Calu3 (cell line): ENCODE measurements at regions not wholly inside any gene's neighbourhood (a gene's known extent, or its start where the extent isn't known, plus 50 kb on each side); places are given as distances from the start of the nearest gene placed in this dataset.

Experiments used
- BruUV-seq: library from RNA; stranded (reverse); fragments of 400-500 nt; replicated peaks from 2 replicates; lab custom pipeline; 2021; lab: Mats Ljungman, UMichigan
- CTCF ChIA-PET: fragments of 300-600 bp; sonication (Branson Sonifier 250); formaldehyde crosslinking; loops from one replicate; lab custom pipeline; 2022; ENCODE audit warnings: antibody characterized with exemption; lab: Charles Lee
- DNase-seq: peaks from one replicate; pipeline ENCODE4 v3.0.0; 2022
- H3K27ac Mint-ChIP-seq: one replicate; pipeline ENCODE4 v1.8.0; 2022; ENCODE audit warnings: mixed read lengths; ENCODE audit not compliant: unreplicated experiment
- H3K27me3 Mint-ChIP-seq: one replicate; pipeline ENCODE4 v1.8.0; 2022; ENCODE audit warnings: mixed read lengths; ENCODE audit not compliant: unreplicated experiment
- H3K36me3 Mint-ChIP-seq: one replicate; pipeline ENCODE4 v1.8.0; 2022; ENCODE audit warnings: mild to moderate bottlenecking, moderate library complexity, mixed read lengths; ENCODE audit not compliant: insufficient read depth, unreplicated experiment
- H3K4me1 Mint-ChIP-seq: one replicate; pipeline ENCODE4 v1.8.0; 2022; ENCODE audit warnings: mild to moderate bottlenecking, low read depth, mixed read lengths; ENCODE audit not compliant: unreplicated experiment
- H3K4me3 Mint-ChIP-seq: one replicate; pipeline ENCODE4 v1.8.0; 2022; ENCODE audit warnings: mild to moderate bottlenecking, low read depth, moderate library complexity, mixed read lengths; ENCODE audit not compliant: unreplicated experiment
- H3K9me3 Mint-ChIP-seq: one replicate; pipeline ENCODE4 v1.8.0; 2022; ENCODE audit warnings: low read depth, mixed read lengths; ENCODE audit not compliant: unreplicated experiment
- intact Hi-C: fragments of 100-400 bp; cut with micrococcal nuclease; formaldehyde crosslinking; loops from one replicate; pipeline ENCODE4 v1.10.0; 2022; ENCODE audit not compliant: unreplicated experiment
- TF ChIP-seq, protein P1 (sequence below): fragments of 200-600 bp; IDR thresholded peaks from one replicate; pipeline ENCODE4 v1.8.0; 2022; ENCODE audit warnings: antibody characterized with exemption; ENCODE audit not compliant: unreplicated experiment

- intact Hi-C loops: loop anchor here (5.0 kb wide), 1 partner anchor 512 kb away; no protein-coding TSS in a partner anchor
- H3K36me3 Mint-ChIP-seq: no peaks in the 10 kb centered on the region
These were observed 118.0 kb upstream of the CD93 start for GRCh38 chr20:23203951-23204730.

DNA sequence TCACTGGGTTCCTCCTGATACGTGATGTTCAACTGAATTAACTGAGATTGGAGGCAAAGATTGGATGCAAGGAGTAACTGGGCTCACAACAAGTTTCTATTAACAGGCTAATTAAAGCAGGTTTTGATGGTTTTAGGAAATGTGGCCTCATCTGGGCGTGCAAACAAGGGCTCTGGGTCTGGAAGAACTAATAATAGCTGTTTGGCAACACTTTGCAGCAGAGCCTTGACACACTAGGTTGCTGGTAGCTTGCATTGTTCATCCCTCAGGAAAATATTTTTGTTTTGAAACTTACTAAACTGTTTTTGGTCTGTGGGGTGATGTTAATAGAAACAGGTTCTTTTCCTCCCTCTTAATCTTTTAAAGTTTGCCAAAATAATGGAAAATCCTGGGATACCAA is 117.2 kb upstream of the CD93 start:
- no peak for DNase-seq
- H3K4me1 Mint-ChIP-seq: no peaks in the 10 kb centered on the region
- TF ChIP-seq, protein P1, sequence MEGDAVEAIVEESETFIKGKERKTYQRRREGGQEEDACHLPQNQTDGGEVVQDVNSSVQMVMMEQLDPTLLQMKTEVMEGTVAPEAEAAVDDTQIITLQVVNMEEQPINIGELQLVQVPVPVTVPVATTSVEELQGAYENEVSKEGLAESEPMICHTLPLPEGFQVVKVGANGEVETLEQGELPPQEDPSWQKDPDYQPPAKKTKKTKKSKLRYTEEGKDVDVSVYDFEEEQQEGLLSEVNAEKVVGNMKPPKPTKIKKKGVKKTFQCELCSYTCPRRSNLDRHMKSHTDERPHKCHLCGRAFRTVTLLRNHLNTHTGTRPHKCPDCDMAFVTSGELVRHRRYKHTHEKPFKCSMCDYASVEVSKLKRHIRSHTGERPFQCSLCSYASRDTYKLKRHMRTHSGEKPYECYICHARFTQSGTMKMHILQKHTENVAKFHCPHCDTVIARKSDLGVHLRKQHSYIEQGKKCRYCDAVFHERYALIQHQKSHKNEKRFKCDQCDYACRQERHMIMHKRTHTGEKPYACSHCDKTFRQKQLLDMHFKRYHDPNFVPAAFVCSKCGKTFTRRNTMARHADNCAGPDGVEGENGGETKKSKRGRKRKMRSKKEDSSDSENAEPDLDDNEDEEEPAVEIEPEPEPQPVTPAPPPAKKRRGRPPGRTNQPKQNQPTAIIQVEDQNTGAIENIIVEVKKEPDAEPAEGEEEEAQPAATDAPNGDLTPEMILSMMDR: no peak
- H3K27ac Mint-ChIP-seq: no peak overlapping the region
- H3K36me3 Mint-ChIP-seq: no peaks in the 10 kb centered on the region
- intact Hi-C loops: loop anchor here (5.0 kb wide), 1 partner anchor 511 kb away; no protein-coding TSS in a partner anchor
- CTCF ChIA-PET: interaction anchor here (0.6 kb wide), 1 partner anchor 511 kb away, joined by 5 read pairs; no protein-coding TSS in a partner anchor
- no peak overlapping the region for H3K4me3 Mint-ChIP-seq
- H3K27me3 Mint-ChIP-seq: peaks cover 37% of the 10 kb centered on the region
- H3K9me3 Mint-ChIP-seq: no peaks in the 10 kb centered on the region
- no TSS peak for BruUV-seq

More at GRCh38 chr20:23203951-23204730, 118.0 kb upstream of the CD93 start:
- no peaks in the 10 kb centered on the region for H3K9me3 Mint-ChIP-seq
- H3K4me3 Mint-ChIP-seq: no peak overlapping the region
- DNase-seq: no peak
- no TSS peak for BruUV-seq
- TF ChIP-seq, protein P1: no peak
- H3K27me3 Mint-ChIP-seq: peaks cover 43% of the 10 kb centered on the region
- H3K4me1 Mint-ChIP-seq: no peaks in the 10 kb centered on the region
- H3K27ac Mint-ChIP-seq: no peak overlapping the region
- CTCF ChIA-PET: interaction anchor here (0.5 to 0.6 kb wide), 2 partner anchors 512 to 868 kb away, joined by 3 to 5 read pairs; no protein-coding TSS in a partner anchor

DNA sequence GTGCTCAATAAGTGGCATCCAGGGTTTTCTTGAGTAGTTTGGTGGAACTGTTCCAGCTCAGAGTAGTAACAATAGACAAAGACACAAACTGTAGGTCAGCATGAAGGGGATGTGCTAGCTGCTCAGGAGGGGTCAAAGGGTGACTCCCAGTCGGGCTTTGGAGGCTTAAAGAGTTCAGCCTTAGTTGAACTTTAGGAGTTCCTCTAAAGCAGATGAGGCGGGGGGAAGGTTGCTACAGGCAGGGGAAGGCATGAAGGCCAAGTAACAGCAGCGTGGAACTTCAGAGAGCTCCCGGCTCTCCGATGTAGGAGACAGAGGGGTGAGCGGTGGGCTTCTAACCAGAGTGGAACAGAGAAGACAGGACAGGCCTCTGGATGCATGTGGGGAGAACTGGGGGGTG is 115.5 kb upstream of the CD93 start:
- H3K27ac Mint-ChIP-seq: no peak overlapping the region
- no peaks in the 10 kb centered on the region for H3K36me3 Mint-ChIP-seq
- TF ChIP-seq, protein P1: no peak
- no peaks in the 10 kb centered on the region for H3K9me3 Mint-ChIP-seq
- H3K27me3 Mint-ChIP-seq: peaks cover 37% of the 10 kb centered on the region
- no peak for DNase-seq
- no TSS peak for BruUV-seq
- H3K4me1 Mint-ChIP-seq: no peaks in the 10 kb centered on the region
- H3K4me3 Mint-ChIP-seq: no peak overlapping the region
- intact Hi-C loops: loop anchor here (5.0 kb wide), 1 partner anchor 509 kb away; no protein-coding TSS in a partner anchor
- CTCF ChIA-PET: interaction anchor here (1.0 to 1.3 kb wide), 3 partner anchors 151 to 511 kb away, joined by 3 to 5 read pairs (median 4); no protein-coding TSS in a partner anchor

DNA sequence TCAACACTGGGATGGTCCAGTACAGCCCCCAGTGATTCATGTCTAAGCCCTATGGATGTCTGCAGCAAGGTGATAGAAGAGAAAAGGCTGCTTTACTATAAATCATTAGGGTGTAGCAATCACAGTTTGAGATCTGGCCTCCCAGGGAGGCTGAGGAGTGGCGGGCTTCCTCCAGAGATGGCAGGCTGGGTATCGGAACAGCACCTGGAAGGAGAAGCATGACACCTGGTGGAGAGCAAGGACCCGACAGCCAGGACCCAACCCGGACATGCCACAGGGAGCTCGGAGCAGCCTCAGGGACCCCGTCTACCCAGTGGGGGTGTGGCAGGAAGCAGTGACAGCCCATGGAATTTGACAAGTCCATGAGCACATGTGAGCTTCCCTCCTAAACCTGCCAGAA is 114.8 kb upstream of the CD93 start:
- Mint-ChIP-seq H3K36me3 (no peaks in the 10 kb centered on the region), H3K4me3 (no peak overlapping the region), H3K27ac (no peak overlapping the region), H3K27me3 (peaks cover 37% of the 10 kb centered on the region), H3K9me3 (no peaks in the 10 kb centered on the region), H3K4me1 (no peaks in the 10 kb centered on the region)
- BruUV-seq: no TSS peak
- DNase-seq: peak; percentile 47
- TF ChIP-seq, protein P1: no peak
- CTCF ChIA-PET: interaction anchor here (1.0 to 1.3 kb wide), 3 partner anchors 150 to 511 kb away, joined by 3 to 5 read pairs (median 4); no protein-coding TSS in a partner anchor
- intact Hi-C loops: loop anchor here (5.0 kb wide), 1 partner anchor 509 kb away; no protein-coding TSS in a partner anchor
